Activated CD4-positive, alpha-beta T cell treated with anti-CD3 and anti-CD28 coated beads, Interleukin-2, amount 10 ng/mL, durations not matched to agents 7 days and 5 days (primary cell): ENCODE measurements at regions not wholly inside any gene's neighbourhood (a gene's known extent, or its start where the extent isn't known, plus 50 kb on each side); places are given as distances from the start of the nearest gene placed in this dataset.
A peak's percentile ranks its signal among the peaks of the same experiment; 100 is the strongest.

ENCODE experiments used
- CTCF ChIA-PET: fragments of 350-600 bp; sonication (Branson Sonifier 250); formaldehyde crosslinking; loops from one replicate; lab custom pipeline; 2021; ENCODE audit warnings: antibody characterized with exemption; lab: Charles Lee
- POLR2A ChIA-PET: fragments of 350-600 bp; sonication (Branson Sonifier 250); formaldehyde crosslinking; loops from one replicate; lab custom pipeline; 2021; ENCODE audit warnings: antibody characterized with exemption; lab: Charles Lee
- DNase-seq: peaks from one replicate; pipeline ENCODE4 v3.0.0-alpha.2; 2020
- H3K27ac Mint-ChIP-seq: one replicate; pipeline ENCODE4 v1.8.0; 2021; ENCODE audit warnings: mild to moderate bottlenecking, moderate library complexity, mixed read lengths
- H3K27me3 Mint-ChIP-seq: one replicate; pipeline ENCODE4 v1.8.0; 2021; ENCODE audit warnings: mixed read lengths
- H3K36me3 Mint-ChIP-seq: one replicate; pipeline ENCODE4 v1.8.0; 2021; ENCODE audit warnings: low read depth, mixed read lengths
- H3K4me1 Mint-ChIP-seq: one replicate; pipeline ENCODE4 v1.8.0; 2021; ENCODE audit warnings: mixed read lengths
- H3K4me3 Mint-ChIP-seq: one replicate; pipeline ENCODE4 v1.8.0; 2021; ENCODE audit warnings: mild to moderate bottlenecking, moderate library complexity, mixed read lengths
- H3K9me3 Mint-ChIP-seq: one replicate; pipeline ENCODE4 v1.8.0; 2021; ENCODE audit warnings: mixed read lengths

DNA sequence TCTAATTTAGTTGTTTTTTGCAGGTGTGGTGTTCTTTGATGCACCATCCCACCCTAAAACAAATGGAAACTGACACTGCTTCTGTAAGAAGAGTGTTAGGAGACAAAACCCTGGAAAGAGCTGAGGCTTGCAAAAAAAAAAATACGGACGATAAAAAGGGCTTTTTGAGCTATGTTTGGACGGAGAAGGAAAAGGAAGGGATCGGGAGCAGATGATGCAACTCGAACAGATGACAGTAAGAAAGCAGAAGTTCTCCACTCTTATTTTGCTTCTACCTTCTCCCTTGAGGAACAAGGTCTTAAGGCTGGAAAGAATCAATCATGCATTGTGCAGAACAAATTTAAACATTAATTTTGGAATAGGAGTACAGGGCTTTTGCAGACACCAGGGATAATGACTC is 136.7 kb downstream of the MAF start:
- POLR2A ChIA-PET, result no interaction called here
- Mint-ChIP-seq H3K27me3 (peaks cover 9% of the 10 kb centered on the region), H3K9me3 (peaks cover 10% of the 10 kb centered on the region), H3K4me1 (no peaks in the 10 kb centered on the region), H3K27ac (no peak overlapping the region), H3K36me3 (no peaks in the 10 kb centered on the region), H3K4me3 (no peak overlapping the region)
- no peak for DNase-seq
- CTCF ChIA-PET, result interaction anchor here (0.7 kb wide), 1 partner anchor 246 kb away, joined by 3 read pairs; no protein-coding TSS in a partner anchor

DNA sequence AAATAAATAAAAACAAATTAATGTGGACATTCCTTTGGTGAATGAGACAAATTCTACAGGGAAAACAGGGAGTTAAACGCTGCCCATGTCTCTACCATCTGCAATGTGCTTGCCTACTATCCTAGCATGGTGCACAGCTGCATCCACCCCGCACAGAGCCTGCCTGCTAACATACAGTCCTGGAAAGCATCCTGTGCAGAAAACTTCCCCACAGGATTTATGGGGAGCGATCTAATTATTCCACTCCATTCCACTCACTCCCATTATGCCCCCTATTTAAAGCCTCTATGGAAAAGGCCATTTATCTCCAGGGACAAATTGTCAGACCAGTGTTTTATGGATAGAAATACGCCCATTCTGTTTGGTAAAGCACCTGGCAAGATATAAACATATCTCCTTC is 144.5 kb downstream of the MAF start:
- Mint-ChIP-seq H3K4me1 (peaks cover 12% of the 10 kb centered on the region), H3K27ac (no peak overlapping the region), H3K9me3 (no peaks in the 10 kb centered on the region), H3K4me3 (no peak overlapping the region), H3K27me3 (peaks cover 4% of the 10 kb centered on the region), H3K36me3 (no peaks in the 10 kb centered on the region)
- DNase-seq, result no peak
- ChIA-PET POLR2A (no interaction called here), CTCF (interaction anchor here (0.5 to 1.0 kb wide), 2 partner anchors 9 to 96 kb away, joined by 3 read pairs; no protein-coding TSS in a partner anchor)

DNA sequence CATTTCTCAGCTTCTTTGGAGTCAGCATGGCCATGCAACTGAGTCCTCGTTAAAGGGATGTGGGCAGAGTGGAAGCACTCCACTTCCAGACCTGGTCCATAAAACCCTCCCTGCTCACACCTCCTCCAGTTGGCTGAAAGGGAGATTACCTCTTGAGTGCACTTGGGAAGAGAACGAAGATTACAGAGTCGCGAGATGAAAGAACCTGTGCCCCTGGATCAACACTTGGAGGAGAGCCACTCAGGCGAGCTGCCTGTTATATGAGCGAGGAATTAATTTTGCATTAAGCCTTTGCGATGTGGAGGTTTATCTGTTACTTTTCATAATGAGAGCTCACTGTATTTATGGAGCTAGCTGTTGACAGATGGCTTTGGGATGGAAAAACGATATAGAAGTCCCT is 147.9 kb downstream of the MAF start:
- H3K4me1 Mint-ChIP-seq, result peaks cover 12% of the 10 kb centered on the region
- no peaks in the 10 kb centered on the region for H3K36me3 Mint-ChIP-seq
- H3K4me3 Mint-ChIP-seq, result no peak overlapping the region
- H3K27me3 Mint-ChIP-seq, result peaks cover 5% of the 10 kb centered on the region
- POLR2A ChIA-PET, result interaction anchor here (0.6 to 0.8 kb wide), 2 partner anchors 68 to 1322 kb away, joined by 3 to 4 read pairs; no protein-coding TSS in a partner anchor
- no peak for DNase-seq
- CTCF ChIA-PET, result no interaction called here
- no peak overlapping the region for H3K27ac Mint-ChIP-seq
- no peaks in the 10 kb centered on the region for H3K9me3 Mint-ChIP-seq

- Mint-ChIP-seq H3K4me1 (peaks cover 12% of the 10 kb centered on the region), H3K9me3 (no peaks in the 10 kb centered on the region), H3K27ac (no peak overlapping the region), H3K27me3 (peaks cover 5% of the 10 kb centered on the region), H3K4me3 (no peak overlapping the region), H3K36me3 (no peaks in the 10 kb centered on the region)
- DNase-seq, result peak; percentile 9
- POLR2A ChIA-PET, result interaction anchor here (0.5 kb wide), 1 partner anchor 866 kb away, joined by 3 read pairs; no protein-coding TSS in a partner anchor
- CTCF ChIA-PET, result no interaction called here
Measured at GRCh38 chr16:79451196-79451816, 149.2 kb downstream of the MAF start.

DNA sequence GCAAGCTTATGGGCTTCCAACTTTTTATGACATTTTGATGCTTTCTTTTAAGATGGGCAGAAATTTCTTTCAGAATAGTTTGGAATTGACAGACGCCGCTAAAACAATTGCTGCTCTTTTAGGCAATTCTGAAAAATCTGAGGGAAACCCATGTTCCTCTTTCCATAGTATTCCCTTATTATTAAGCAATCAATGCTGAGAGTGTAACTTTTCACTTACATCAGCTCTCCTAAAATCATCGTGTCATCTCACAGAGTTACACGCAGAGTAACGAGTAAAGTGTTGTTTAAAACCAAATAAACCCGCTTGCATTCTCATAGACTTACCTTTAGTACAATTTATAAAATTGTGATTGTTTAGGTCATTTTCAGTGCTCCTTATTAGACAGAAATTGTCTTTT is 150.6 kb downstream of the MAF start:
- DNase-seq, result no peak
- H3K27me3 Mint-ChIP-seq, result peaks cover 3% of the 10 kb centered on the region
- no peak overlapping the region for H3K4me3 Mint-ChIP-seq
- ChIA-PET POLR2A (no interaction called here), CTCF (no interaction called here)
- H3K36me3 Mint-ChIP-seq, result no peaks in the 10 kb centered on the region
- no peak overlapping the region for H3K27ac Mint-ChIP-seq
- peaks cover 12% of the 10 kb centered on the region for H3K4me1 Mint-ChIP-seq
- no peaks in the 10 kb centered on the region for H3K9me3 Mint-ChIP-seq

DNA sequence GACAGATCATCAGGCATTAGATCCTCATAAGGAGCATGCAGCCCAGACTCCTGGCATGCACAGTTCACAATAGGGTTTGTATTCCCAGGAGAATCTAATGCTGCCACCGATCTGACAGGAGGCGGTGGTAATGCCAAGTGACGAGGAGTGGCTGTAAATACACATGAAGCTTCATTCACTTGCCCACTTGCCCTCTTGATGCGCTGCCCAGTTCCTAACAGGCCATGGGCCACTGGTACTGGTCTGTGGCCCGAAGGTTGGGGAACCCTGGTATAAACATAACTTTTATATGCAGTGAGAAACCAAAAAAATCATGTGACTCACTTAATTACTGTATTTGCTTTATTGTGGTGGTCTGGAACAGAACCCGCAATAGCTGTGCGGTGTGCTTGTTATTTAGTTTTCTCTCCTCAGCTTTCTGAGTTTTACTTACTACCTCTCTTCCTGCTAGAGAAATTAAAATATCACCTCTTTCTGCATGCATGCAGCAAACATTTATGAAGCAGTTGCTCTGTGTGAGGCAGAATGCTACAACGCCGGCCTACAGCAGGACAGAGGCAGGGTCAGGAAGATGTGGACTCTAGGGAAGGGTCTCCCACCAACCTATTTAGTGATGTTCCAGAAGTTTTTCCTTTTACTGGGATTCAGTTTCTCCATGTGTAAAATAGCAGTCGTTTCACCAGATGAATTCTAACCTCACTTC is 151.3 kb downstream of the MAF start:
- Mint-ChIP-seq H3K4me3 (no peak overlapping the region), H3K9me3 (no peaks in the 10 kb centered on the region), H3K27me3 (peaks cover 3% of the 10 kb centered on the region), H3K4me1 (peaks cover 12% of the 10 kb centered on the region), H3K36me3 (no peaks in the 10 kb centered on the region), H3K27ac (no peak overlapping the region)
- ChIA-PET CTCF (no interaction called here), POLR2A (no interaction called here)
- no peak for DNase-seq

GRCh38 chr16:79444572-79444971 is 156.0 kb downstream of the MAF start:
- no peaks in the 10 kb centered on the region for H3K36me3 Mint-ChIP-seq
- no peak overlapping the region for H3K27ac Mint-ChIP-seq
- H3K4me3 Mint-ChIP-seq, result no peak overlapping the region
- H3K27me3 Mint-ChIP-seq, result peaks cover 1% of the 10 kb centered on the region
- H3K9me3 Mint-ChIP-seq, result no peaks in the 10 kb centered on the region
- DNase-seq, result no peak
- H3K4me1 Mint-ChIP-seq, result no peaks in the 10 kb centered on the region
- ChIA-PET CTCF (no interaction called here), POLR2A (no interaction called here)

DNA sequence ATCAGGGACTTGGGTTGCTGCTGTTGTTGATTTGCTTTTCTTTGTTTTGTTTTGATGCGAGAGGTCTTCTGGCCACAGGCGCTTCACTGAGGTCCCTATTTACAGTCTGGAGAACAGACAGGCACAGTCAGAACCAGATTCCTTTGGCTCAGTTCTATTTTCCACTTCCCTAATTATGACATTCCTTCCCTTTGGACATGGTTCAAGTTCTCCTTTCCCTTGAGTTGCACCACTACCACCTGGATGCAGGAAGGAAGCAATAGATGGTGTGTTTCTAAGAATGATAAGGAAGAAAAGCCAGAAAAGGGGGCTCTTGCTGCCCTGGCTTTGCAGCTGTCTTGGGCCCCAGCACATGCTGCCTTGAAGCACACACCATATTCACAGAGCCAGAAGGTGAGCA is 160.6 kb downstream of the MAF start:
- H3K27me3 Mint-ChIP-seq, result peaks cover 1% of the 10 kb centered on the region
- CTCF ChIA-PET, result no interaction called here

DNA sequence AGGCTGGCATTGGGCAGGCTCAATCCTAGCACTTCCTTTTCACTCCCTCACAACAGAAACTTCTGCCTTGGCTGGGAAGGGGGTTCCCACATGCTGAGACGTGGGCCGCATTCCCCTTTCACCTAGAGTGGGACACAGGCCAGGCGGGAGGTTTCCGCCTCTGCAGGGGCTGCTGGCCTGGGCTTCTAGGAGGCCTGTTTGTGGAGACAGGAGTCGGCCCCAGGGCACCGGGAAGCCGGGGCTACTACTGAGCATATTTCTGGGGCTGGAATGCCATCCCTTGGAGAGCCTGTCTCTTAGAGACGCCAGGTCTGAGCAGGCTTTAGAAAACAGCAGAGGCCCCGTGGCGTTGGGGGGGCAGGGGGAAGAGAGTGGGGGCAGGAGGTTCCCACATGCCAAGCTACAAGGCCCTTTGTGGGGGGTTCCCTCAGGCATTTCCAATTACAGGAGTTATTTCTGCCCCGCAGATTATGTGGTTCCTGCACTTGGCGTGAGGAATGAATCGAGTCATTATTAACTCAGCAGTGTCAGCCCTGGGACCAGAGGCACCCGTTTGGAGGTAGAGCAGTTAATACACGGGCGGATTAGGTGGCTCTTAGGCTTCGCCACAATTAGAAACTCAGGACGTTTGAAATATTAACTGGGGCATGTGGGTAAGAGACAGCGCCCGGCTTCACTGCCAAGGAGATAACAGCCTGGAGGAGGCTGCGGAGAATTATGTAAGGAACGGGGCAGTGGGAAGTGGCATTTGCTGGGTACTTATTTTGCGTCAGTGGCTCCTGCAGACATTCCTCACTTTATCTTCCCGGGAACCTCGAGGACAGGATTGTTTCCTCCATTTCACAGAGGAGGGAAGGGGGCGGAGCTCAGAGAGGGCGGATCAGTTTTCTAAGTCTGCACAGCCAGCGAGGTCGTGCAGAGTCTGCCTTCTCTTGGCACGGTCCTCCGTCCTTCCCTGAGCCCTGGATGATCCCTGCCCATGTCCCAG is 162.5 kb downstream of the MAF start:
- CTCF ChIA-PET, result no interaction called here
- POLR2A ChIA-PET, result no interaction called here
- H3K27ac Mint-ChIP-seq, result no peak overlapping the region
- no peaks in the 10 kb centered on the region for H3K9me3 Mint-ChIP-seq
- no peak overlapping the region for H3K4me3 Mint-ChIP-seq
- no peaks in the 10 kb centered on the region for H3K27me3 Mint-ChIP-seq
- no peaks in the 10 kb centered on the region for H3K36me3 Mint-ChIP-seq
- no peak for DNase-seq
- no peaks in the 10 kb centered on the region for H3K4me1 Mint-ChIP-seq

More for the DNA sequence above, 160.6 kb downstream of the MAF start:
- POLR2A ChIA-PET, result no interaction called here
- Mint-ChIP-seq H3K36me3 (no peaks in the 10 kb centered on the region), H3K4me3 (no peak overlapping the region), H3K4me1 (no peaks in the 10 kb centered on the region), H3K27ac (no peak overlapping the region), H3K9me3 (no peaks in the 10 kb centered on the region)
- no peak for DNase-seq

DNA sequence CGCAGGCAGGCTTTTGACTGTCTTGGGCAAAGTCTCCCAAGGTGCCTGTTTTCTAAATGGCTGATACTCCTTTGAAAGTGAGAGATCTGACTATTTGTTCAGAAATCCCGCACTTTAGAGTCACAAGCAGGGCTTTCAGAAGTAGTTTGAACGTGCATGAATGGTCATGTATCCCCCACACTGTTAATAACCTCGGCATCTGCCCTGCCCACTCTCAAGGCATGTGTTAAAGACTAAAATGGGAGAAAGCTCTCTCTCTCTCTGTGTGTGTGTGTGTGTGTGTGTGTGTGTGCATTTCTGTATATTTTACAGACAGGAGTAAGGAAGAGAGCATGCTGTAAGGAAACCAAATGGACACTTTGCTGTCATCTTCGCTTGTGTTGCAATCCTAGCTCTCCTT is 163.7 kb downstream of the MAF start:
- Mint-ChIP-seq H3K4me1 (no peaks in the 10 kb centered on the region), H3K9me3 (peaks cover 2% of the 10 kb centered on the region), H3K27ac (no peak overlapping the region), H3K36me3 (no peaks in the 10 kb centered on the region), H3K27me3 (peaks cover 3% of the 10 kb centered on the region), H3K4me3 (no peak overlapping the region)
- DNase-seq, result no peak
- ChIA-PET CTCF (no interaction called here), POLR2A (no interaction called here)

- H3K4me1 Mint-ChIP-seq, result no peaks in the 10 kb centered on the region
- peaks cover 4% of the 10 kb centered on the region for H3K27me3 Mint-ChIP-seq
- DNase-seq, result no peak
- no peak overlapping the region for H3K4me3 Mint-ChIP-seq
- no peak overlapping the region for H3K27ac Mint-ChIP-seq
- CTCF ChIA-PET, result interaction anchor here (1.2 kb wide), 1 partner anchor 361 kb away, joined by 3 read pairs; no protein-coding TSS in a partner anchor
- H3K9me3 Mint-ChIP-seq, result peaks cover 6% of the 10 kb centered on the region
- POLR2A ChIA-PET, result no interaction called here
- H3K36me3 Mint-ChIP-seq, result no peaks in the 10 kb centered on the region
Measured at GRCh38 chr16:79434771-79435170, 165.8 kb downstream of the MAF start.

- peaks cover 6% of the 10 kb centered on the region for H3K9me3 Mint-ChIP-seq
- H3K27me3 Mint-ChIP-seq, result peaks cover 4% of the 10 kb centered on the region
- no peak for DNase-seq
- POLR2A ChIA-PET, result no interaction called here
- no peaks in the 10 kb centered on the region for H3K4me1 Mint-ChIP-seq
- CTCF ChIA-PET, result interaction anchor here (1.2 to 1.8 kb wide), 3 partner anchors 18 to 360 kb away, joined by 3 to 5 read pairs (median 3); no protein-coding TSS in a partner anchor
- H3K4me3 Mint-ChIP-seq, result no peak overlapping the region
- no peak overlapping the region for H3K27ac Mint-ChIP-seq
- no peaks in the 10 kb centered on the region for H3K36me3 Mint-ChIP-seq
Measured at GRCh38 chr16:79434092-79434491, 166.4 kb downstream of the MAF start.
